Stomach (tissue), 8 donors: ENCODE measurements at regions not wholly inside any gene's neighbourhood (a gene's known extent, or its start where the extent isn't known, plus 50 kb on each side); places are given as distances from the start of the nearest gene placed in this dataset.
A peak's percentile ranks its signal among the peaks of the same experiment; 100 is the strongest.

Source experiments
- DNase-seq, 2 donors: peaks; one replicate each; pipeline versions ENCODE4 v3.0.0 to v3.0.0-alpha.2; 2013 to 2019
- H3K27ac ChIP-seq, 5 donors: fragments of 200-600 bp in 4 of 5; sonication (generic) in 4 of 5; one replicate each; pipeline ENCODE4 v1.5.1; 2013 to 2019; ENCODE audit warnings: mild to moderate bottlenecking in 1 of 5, moderate library complexity in 1 of 5
- H3K27me3 ChIP-seq, 3 donors: fragments of 200-600 bp; sonication (generic); one replicate each; pipeline ENCODE4 v1.5.1; 2017 to 2019; ENCODE audit warnings: mixed run types in 1 of 3
- H3K36me3 ChIP-seq, 4 donors: fragments of 200-600 bp; sonication (generic); 1 replicate in 3 of 4; 2 replicates in 1 of 4; pipeline ENCODE4 v1.5.1; 2016 to 2019
- H3K4me1 ChIP-seq, 4 donors: fragments of 200-600 bp; sonication (generic); one replicate each; pipeline ENCODE4 v1.5.1; 2016 to 2019
- H3K4me3 ChIP-seq, 4 donors: fragments of 200-600 bp; sonication (generic) in 3 of 4; one replicate each; pipeline ENCODE4 v1.5.1; 2016 to 2019; ENCODE audit warnings: mild to moderate bottlenecking in 1 of 4
- H3K9me3 ChIP-seq, 4 donors: fragments of 200-600 bp; sonication (generic); one replicate each; pipeline ENCODE4 v1.5.1; 2016 to 2019
- EP300 ChIP-seq: sonication (generic); formaldehyde crosslinking; IDR thresholded peaks from one replicate; pipeline ENCODE4 v1.6.1; 2017; ENCODE audit warnings: antibody characterized with exemption
- POLR2A ChIP-seq, 4 donors: fragments of 450-650 bp; IDR thresholded peaks; one replicate each; pipeline ENCODE4 v1.6.1; 2016; ENCODE audit warnings: antibody characterized with exemption in 4 of 4, control low read depth in 2 of 4, mild to moderate bottlenecking in 1 of 4, moderate library complexity in 1 of 4
- POLR2AphosphoS5 ChIP-seq, 3 donors: sonication (generic); formaldehyde crosslinking; IDR thresholded peaks; one replicate each; pipeline ENCODE4 v1.6.1; 2016; ENCODE audit warnings: antibody characterized with exemption in 3 of 3
- whole genome bisulfite sequencing, 5 donors: extraction: QIAGEN DNeasy Blood & Tissue Kit in 3 of 5; methylation state at CpG; one replicate each; pipeline versions ENCODE4 v1.1.5 to v1.1.7; 2013 to 2018; 5-methylcytosine and 5-hydroxymethylcytosine counted together
- intact Hi-C: fragments of 100-400 bp; cut with DNase I; formaldehyde crosslinking; loops from one replicate; pipeline ENCODE4 v1.15.1; 2023; ENCODE audit warnings: low total_unique reads
- TF ChIP-seq, protein P1 (sequence below), 7 experiments: fragments of 450-650 bp in 4 of 7; fragments of 200-600 bp in 3 of 7; sonication (generic) in 3 of 7; IDR thresholded peaks; one replicate each; pipeline ENCODE4 v1.5.1; 2016 to 2019; ENCODE audit warnings: antibody characterized with exemption in 7 of 7, control low read depth in 2 of 7, mild to moderate bottlenecking in 1 of 7
- donor health status: healthy with polysubstance abuse.
- donor health status: Bipolar disorder and iron deficiency.
- donor health status: healthy.

DNA sequence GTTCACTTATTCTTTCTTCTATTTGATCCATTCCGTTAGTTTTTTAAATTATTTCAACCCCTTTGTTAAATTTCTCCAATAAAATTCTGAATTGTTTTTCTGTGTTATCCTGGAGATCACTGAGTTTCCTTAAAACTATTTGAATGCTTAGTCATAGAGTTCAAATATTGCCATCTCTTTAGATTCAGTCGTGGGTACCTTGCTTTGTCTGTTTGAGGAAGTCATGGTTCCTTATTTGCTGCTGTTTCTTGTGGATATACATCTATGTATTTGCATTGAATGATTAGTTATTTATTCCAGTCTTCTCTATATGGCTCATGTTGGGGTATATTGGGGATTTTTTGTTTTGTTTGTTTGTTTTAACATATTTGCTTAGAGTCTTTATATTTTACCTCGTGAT lies 80.6 kb downstream of the HINT1 start:
- Histone ChIP-seq H3K36me3 (no peaks in the 10 kb centered on the region), H3K4me1 (no peaks in the 10 kb centered on the region), H3K9me3 (peaks cover 0 to 14% (median 9%) of the 10 kb centered on the region in 4 donors), H3K27me3 (no peaks in the 10 kb centered on the region), H3K27ac (no peak overlapping the region), H3K4me3 (no peak overlapping the region)
- no peak for DNase-seq
- TF ChIP-seq, protein P1, sequence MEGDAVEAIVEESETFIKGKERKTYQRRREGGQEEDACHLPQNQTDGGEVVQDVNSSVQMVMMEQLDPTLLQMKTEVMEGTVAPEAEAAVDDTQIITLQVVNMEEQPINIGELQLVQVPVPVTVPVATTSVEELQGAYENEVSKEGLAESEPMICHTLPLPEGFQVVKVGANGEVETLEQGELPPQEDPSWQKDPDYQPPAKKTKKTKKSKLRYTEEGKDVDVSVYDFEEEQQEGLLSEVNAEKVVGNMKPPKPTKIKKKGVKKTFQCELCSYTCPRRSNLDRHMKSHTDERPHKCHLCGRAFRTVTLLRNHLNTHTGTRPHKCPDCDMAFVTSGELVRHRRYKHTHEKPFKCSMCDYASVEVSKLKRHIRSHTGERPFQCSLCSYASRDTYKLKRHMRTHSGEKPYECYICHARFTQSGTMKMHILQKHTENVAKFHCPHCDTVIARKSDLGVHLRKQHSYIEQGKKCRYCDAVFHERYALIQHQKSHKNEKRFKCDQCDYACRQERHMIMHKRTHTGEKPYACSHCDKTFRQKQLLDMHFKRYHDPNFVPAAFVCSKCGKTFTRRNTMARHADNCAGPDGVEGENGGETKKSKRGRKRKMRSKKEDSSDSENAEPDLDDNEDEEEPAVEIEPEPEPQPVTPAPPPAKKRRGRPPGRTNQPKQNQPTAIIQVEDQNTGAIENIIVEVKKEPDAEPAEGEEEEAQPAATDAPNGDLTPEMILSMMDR (IDR thresholded peaks at IDR 0.05): no peak
- TF ChIP-seq POLR2AphosphoS5 (IDR thresholded peaks at IDR 0.05) (no peak), EP300 (no peak), POLR2A (IDR thresholded peaks at IDR 0.05) (no peak)
- intact Hi-C loops: no loop called here
- 57 to 65% (median 63%) methylated on average over 3 of the region's 3 CpGs for WGBS, 5 donors

DNA sequence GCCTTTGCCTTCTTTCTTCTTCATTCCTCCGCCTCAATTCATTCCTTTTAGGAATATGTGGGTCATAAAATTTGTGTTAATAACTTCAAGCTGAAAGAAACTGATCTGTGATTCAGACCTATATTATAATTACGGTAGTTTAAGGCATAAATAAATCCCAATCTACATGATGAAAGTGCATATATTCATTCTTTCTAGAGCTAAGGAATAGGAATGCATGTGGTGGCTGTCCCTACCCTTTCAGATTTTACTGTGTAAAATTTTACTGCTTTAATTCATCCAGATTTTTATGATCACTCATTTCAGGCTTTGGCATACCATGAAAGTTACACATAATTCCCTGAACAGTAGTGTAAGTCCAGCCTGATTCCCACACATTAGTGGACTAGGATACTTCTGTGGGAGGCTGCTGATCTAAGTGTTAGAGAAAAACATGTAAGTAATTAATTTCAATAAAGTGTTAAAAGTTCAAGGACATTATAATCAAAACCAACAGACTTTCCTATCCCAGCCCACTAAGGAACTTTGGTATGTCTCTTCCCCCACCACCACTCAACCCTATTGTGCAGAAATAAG lies 83.1 kb downstream of the HINT1 start:
- Histone ChIP-seq H3K36me3 (no peaks in the 10 kb centered on the region), H3K9me3 (peaks cover 0 to 2% (median under 1%) of the 10 kb centered on the region in 4 donors), H3K27me3 (no peaks in the 10 kb centered on the region), H3K4me1 (no peaks in the 10 kb centered on the region), H3K4me3 (no peak overlapping the region), H3K27ac (no peak overlapping the region)
- intact Hi-C loops: no loop called here
- no peak for DNase-seq
- WGBS, 5 donors: 76 to 92% (median 85%) methylated on average over 2 of the region's 2 CpGs
- no peak for TF ChIP-seq POLR2A (IDR thresholded peaks at IDR 0.05)

DNA sequence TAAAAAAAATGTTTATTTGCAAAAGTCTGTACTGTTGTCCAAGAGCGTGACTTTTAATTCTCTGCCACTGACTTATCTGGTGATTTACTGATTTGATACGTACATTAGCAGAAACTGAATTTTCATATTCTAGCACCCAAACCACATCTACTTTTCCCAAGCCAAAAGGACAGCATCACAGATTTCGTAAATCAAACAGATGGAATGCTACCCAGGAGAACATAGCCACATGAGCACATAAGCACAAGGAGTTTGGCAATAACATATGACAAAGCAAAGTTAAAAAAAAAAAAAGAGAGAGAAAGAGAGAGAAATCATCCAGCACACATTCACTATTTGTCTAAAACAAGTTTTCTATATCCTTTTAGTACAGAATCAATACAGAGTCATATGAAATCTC lies 83.7 kb downstream of the HINT1 start:
- no peak overlapping the region for H3K27ac ChIP-seq
- H3K9me3 ChIP-seq: no peaks in the 10 kb centered on the region
- no peaks in the 10 kb centered on the region for H3K36me3 ChIP-seq
- H3K4me3 ChIP-seq: no peak overlapping the region
- intact Hi-C loops: no loop called here
- H3K4me1 ChIP-seq: no peaks in the 10 kb centered on the region
- WGBS, 5 donors: 72 to 89% (median 77%) methylated on average over 3 of the region's 3 CpGs
- no peaks in the 10 kb centered on the region for H3K27me3 ChIP-seq
- TF ChIP-seq POLR2AphosphoS5 (IDR thresholded peaks at IDR 0.05) (no peak), EP300 (no peak), POLR2A (IDR thresholded peaks at IDR 0.05) (no peak)
- TF ChIP-seq, protein P1 (IDR thresholded peaks at IDR 0.05): no peak
- DNase-seq: no peak

DNA sequence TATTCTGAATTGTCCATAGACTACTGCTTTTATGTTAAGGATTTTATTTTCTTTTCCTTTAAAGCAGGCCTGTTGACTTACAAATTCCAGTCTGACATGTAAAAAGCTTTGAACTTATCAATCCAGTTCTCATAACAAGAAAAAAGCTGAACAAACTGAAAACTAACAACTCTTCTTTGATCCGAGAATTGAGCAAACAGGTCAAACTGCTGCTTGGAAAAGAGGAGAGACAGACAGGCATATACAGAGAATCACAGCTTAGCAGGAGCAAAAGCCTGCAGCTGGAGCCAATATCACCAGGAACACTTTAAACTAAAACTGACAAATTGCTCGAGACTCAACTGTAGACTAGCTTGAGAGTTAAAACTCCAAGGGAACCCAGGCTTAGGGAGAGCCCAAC lies 85.8 kb downstream of the HINT1 start:
- TF ChIP-seq, protein P1 (IDR thresholded peaks at IDR 0.05): no peak
- TF ChIP-seq POLR2AphosphoS5 (IDR thresholded peaks at IDR 0.05) (no peak), EP300 (no peak), POLR2A (IDR thresholded peaks at IDR 0.05) (no peak)
- H3K27me3 ChIP-seq: no peaks in the 10 kb centered on the region
- H3K36me3 ChIP-seq: no peaks in the 10 kb centered on the region
- no peak overlapping the region for H3K27ac ChIP-seq
- 38 to 53% (median 43%) methylated on average over 2 of the region's 2 CpGs for WGBS, 5 donors
- DNase-seq: no peak
- H3K4me3 ChIP-seq: no peak overlapping the region
- H3K9me3 ChIP-seq: no peaks in the 10 kb centered on the region
- H3K4me1 ChIP-seq: no peaks in the 10 kb centered on the region
- intact Hi-C loops: no loop called here

DNA sequence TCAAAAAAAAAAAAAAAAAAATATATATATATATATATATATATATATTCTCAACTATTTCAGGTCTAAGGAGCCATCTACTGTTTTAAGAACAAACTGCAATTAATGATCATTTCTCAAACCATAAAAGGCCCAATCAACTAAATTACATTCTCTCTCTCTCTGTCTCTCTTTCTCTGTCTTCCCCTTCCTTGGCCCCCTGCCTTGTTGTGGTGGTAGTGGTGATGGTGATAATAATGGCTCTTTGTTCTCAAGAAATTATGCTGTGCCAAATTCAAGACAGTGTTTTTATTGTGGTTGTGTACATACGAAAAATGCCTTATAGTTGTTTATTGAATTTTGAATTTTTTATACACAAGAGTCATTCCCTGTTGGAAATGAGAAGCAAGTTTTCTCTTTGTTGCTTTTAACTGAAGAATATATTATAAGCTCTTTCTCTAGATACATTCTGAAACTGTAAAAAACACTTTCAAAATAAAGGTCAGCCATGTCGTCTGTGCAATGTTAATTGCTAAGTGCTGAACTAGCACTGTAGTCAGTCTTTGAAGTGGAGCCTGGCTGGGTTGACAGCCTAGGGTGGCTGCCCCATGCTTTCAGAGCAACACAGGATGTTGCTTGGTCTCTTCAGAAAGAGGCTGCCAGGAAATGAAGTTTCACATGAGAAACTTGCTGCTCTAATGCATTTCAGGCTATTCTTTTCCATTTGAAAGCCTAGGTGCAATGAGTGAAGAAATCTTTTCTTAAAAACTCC lies 96.0 kb downstream of the HINT1 start:
- no peaks in the 10 kb centered on the region for H3K4me1 ChIP-seq
- no peak overlapping the region for H3K27ac ChIP-seq

More for the DNA sequence above, 96.0 kb downstream of the HINT1 start:
- no peaks in the 10 kb centered on the region for H3K36me3 ChIP-seq
- intact Hi-C loops: no loop called here
- 38 to 60% (median 52%) methylated on average over 2 of the region's 2 CpGs for WGBS, 5 donors
- H3K4me3 ChIP-seq: no peak overlapping the region
- peak in 1 of 2 donors; percentile 69 for DNase-seq
- H3K27me3 ChIP-seq: no peaks in the 10 kb centered on the region
- H3K9me3 ChIP-seq: peaks cover 9 to 20% (median 12%) of the 10 kb centered on the region in 4 donors
- no peak for TF ChIP-seq POLR2AphosphoS5 (IDR thresholded peaks at IDR 0.05)
- no peak for TF ChIP-seq EP300
- TF ChIP-seq, protein P1 (IDR thresholded peaks at IDR 0.05): no peak
- TF ChIP-seq POLR2A (IDR thresholded peaks at IDR 0.05): no peak
